Caki2 (cell line): ENCODE measurements at regions not wholly inside any gene's neighbourhood (a gene's known extent, or its start where the extent isn't known, plus 50 kb on each side); places are given as distances from the start of the nearest gene placed in this dataset.
"Not testable (repeated sequence)": the region's sequence is repeated elsewhere in the genome, so short reads cannot be mapped to it uniquely, and the experiment has no call there.

Experiments
- DNase-seq: peaks from one replicate; pipeline ENCODE4 v3.0.0-alpha.2; 2015; ENCODE audit warnings: low read depth
- in situ Hi-C: cut with HindIII; loops from 2 replicates; pipeline ENCODE4 v1.10.0; 2016; ENCODE audit warnings: low sequenced_read_pairs, low pct_unique_long_range_greater_than_20kb, mixed read lengths

GRCh38 chr12:60209933-60210332, 614.1 kb downstream of the SLC16A7 start:
- DNase-seq = no peak
- in situ Hi-C loops = no loop called here

- DNase-seq = no peak
- in situ Hi-C loops = no loop called here
Measured at GRCh38 chr12:60210756-60211155, 614.9 kb downstream of the SLC16A7 start.

- in situ Hi-C loops = no loop called here
- no peak for DNase-seq
Measured at GRCh38 chr12:60211244-60211643, 615.4 kb downstream of the SLC16A7 start.

GRCh38 chr12:60212159-60213000, 616.6 kb downstream of the SLC16A7 start:
- DNase-seq = no peak
- in situ Hi-C loops = no loop called here

GRCh38 chr12:60213272-60213671, 617.4 kb downstream of the SLC16A7 start:
- DNase-seq, in situ Hi-C loops: not testable (repeated sequence)

- no peak for DNase-seq
- in situ Hi-C loops = no loop called here
Measured at GRCh38 chr12:60216226-60216625, 620.4 kb downstream of the SLC16A7 start.

- in situ Hi-C loops = no loop called here
- DNase-seq = no peak
Measured at GRCh38 chr12:60223242-60223641, 627.4 kb downstream of the SLC16A7 start.

GRCh38 chr12:60225216-60226000, 629.6 kb downstream of the SLC16A7 start:
- DNase-seq = no peak
- in situ Hi-C loops = no loop called here

GRCh38 chr12:60227916-60228315, 632.1 kb downstream of the SLC16A7 start:
- in situ Hi-C loops = no loop called here
- no peak for DNase-seq

GRCh38 chr12:60230056-60230455, 634.2 kb downstream of the SLC16A7 start:
- in situ Hi-C loops = no loop called here
- DNase-seq = no peak

GRCh38 chr12:60231303-60231702, 635.5 kb downstream of the SLC16A7 start:
- in situ Hi-C loops = no loop called here

GRCh38 chr12:60231976-60232907, 636.4 kb downstream of the SLC16A7 start:
- in situ Hi-C loops = no loop called here

More at GRCh38 chr12:60231303-60231702, 635.5 kb downstream of the SLC16A7 start:
- DNase-seq = no peak

GRCh38 chr12:60234611-60235195, 638.9 kb downstream of the SLC16A7 start:
- in situ Hi-C loops, DNase-seq: not testable (repeated sequence)

More at GRCh38 chr12:60231976-60232907, 636.4 kb downstream of the SLC16A7 start:
- DNase-seq = no peak

- no peak for DNase-seq
- in situ Hi-C loops = no loop called here
Measured at GRCh38 chr12:60235261-60235660, 639.4 kb downstream of the SLC16A7 start.

- in situ Hi-C loops, DNase-seq: not testable (repeated sequence)
Measured at GRCh38 chr12:60236416-60236815, 640.6 kb downstream of the SLC16A7 start.

- no peak for DNase-seq
- in situ Hi-C loops = no loop called here
Measured at GRCh38 chr12:60240891-60241290, 645.1 kb downstream of the SLC16A7 start.

GRCh38 chr12:60251091-60251490, 655.3 kb downstream of the SLC16A7 start:
- in situ Hi-C loops = no loop called here
- DNase-seq = no peak
